Lower leg skin (tissue), 4 donors: ENCODE measurements at regions not wholly inside any gene's neighbourhood (a gene's known extent, or its start where the extent isn't known, plus 50 kb on each side); places are given as distances from the start of the nearest gene placed in this dataset.

ENCODE experiments used
- DNase-seq, 2 donors: peaks; one replicate each; pipeline ENCODE4 v3.0.0-alpha.2; 2019; ENCODE audit warnings: low spot score in 2 of 2
- H3K4me3 ChIP-seq: fragments of 200-600 bp; sonication (generic); 2 replicates; pipeline ENCODE4 v1.5.1; 2017; ENCODE audit warnings: mild to moderate bottlenecking, low read depth; ENCODE audit not compliant: poor library complexity, severe bottlenecking
- POLR2A ChIP-seq, 2 donors: fragments of 450-650 bp; IDR thresholded peaks; one replicate each; pipeline ENCODE4 v1.6.1; 2016 to 2017; ENCODE audit warnings: antibody characterized with exemption in 2 of 2, mild to moderate bottlenecking in 1 of 2, moderate library complexity in 1 of 2
- WGBS, 2 donors: methylation state at CpG; one replicate each; pipeline ENCODE4 v1.1.5; 2018; 5-methylcytosine and 5-hydroxymethylcytosine counted together
- intact Hi-C: fragments of 100-400 bp; cut with DNase I; formaldehyde crosslinking; loops from one replicate; pipeline ENCODE4 v1.15.0; 2023; ENCODE audit warnings: low total_unique reads
- TF ChIP-seq, protein P1 (sequence below), 3 donors: fragments of 450-650 bp; IDR thresholded peaks; one replicate each; pipeline ENCODE4 v1.5.1; 2016; ENCODE audit warnings: antibody characterized with exemption in 3 of 3, mild to moderate bottlenecking in 3 of 3, moderate library complexity in 2 of 3

DNA sequence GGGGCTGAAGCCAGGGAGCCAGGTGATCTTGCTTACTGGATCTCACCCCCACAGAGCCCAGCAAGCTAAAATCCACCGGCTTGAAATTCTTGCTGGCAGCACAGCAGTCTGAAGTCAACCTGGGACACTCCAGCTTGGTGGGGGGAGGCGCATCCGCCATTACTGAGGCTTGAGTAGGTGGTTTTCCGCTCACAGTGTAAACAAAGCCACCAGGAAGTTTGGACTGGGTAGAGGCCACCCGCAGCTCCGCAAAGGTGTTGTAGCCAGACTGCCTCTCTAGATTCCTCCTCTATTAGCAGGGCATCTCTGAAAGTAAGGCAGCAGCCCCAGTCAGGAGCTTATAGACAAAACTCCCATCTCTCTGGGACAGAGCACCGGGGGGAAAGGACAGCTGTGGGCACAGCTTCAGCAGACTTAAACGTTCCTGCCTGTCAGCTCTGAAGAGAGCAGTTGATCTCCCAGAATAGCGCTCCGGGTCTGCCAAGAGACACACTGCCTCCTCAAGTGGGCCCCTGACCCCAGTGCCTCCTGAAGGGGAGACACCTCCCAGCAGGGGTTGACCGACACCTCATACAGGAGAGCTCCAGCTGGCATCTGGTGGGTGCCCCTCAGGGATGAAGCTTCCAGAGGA lies 206.3 kb upstream of the KHDRBS2 start:
- 91 to 95% methylated on average over 11 of the region's 11 CpGs for WGBS, 2 donors
- DNase-seq: no peak
- H3K4me3 ChIP-seq: no peak overlapping the region
- intact Hi-C loops: no loop called here
- TF ChIP-seq, protein P1, sequence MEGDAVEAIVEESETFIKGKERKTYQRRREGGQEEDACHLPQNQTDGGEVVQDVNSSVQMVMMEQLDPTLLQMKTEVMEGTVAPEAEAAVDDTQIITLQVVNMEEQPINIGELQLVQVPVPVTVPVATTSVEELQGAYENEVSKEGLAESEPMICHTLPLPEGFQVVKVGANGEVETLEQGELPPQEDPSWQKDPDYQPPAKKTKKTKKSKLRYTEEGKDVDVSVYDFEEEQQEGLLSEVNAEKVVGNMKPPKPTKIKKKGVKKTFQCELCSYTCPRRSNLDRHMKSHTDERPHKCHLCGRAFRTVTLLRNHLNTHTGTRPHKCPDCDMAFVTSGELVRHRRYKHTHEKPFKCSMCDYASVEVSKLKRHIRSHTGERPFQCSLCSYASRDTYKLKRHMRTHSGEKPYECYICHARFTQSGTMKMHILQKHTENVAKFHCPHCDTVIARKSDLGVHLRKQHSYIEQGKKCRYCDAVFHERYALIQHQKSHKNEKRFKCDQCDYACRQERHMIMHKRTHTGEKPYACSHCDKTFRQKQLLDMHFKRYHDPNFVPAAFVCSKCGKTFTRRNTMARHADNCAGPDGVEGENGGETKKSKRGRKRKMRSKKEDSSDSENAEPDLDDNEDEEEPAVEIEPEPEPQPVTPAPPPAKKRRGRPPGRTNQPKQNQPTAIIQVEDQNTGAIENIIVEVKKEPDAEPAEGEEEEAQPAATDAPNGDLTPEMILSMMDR (IDR thresholded peaks at IDR 0.05): no peak
- no peak for TF ChIP-seq POLR2A (IDR thresholded peaks at IDR 0.05)

DNA sequence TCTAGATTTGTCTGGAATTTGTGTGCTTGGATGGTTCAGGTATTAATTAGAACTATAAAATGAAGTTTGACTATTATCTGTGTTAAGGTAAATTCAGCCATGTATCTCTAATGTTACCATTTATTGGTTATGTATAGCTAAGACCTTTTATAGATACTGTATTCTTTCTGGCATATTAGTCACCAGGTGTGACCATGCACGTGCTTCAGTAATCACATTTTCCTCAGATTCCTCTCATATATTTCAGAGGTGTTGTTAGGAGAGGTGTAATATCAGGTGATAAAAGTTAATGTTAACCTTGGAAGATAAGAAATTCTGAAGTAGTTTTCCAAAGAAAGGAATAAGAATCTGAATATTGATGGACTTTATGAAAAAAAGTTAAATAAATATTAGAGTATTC lies 194.5 kb upstream of the KHDRBS2 start:
- no peak for DNase-seq
- 65 to 79% methylated on average over 1 of the region's 1 CpG for WGBS, 2 donors
- no peak for TF ChIP-seq POLR2A (IDR thresholded peaks at IDR 0.05)
- TF ChIP-seq, protein P1 (IDR thresholded peaks at IDR 0.05): no peak
- H3K4me3 ChIP-seq: no peak overlapping the region
- intact Hi-C loops: no loop called here

DNA sequence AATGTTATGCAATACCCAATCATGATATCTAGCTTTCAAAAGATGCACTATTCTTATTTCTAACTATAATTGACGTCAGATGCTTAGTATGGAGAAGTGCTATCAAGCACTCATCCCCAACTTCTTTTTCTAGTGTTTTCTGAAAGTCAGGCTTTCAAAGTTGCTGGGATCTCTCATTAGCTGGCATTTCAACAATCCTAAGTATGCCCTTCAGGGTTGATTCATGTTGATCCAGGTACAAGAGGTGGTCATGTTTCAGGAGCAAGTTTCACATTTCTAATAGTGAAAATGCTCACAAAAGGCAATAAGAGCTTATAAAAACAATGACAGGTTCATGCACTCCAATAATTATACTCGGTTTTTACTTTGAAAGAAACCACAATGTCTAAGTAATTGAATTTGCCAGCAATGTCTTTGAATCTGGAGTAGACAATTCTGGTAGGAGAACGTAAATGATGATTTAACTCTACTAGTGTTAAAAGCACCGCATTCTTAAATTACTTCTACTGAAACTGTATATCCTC lies 193.7 kb upstream of the KHDRBS2 start:
- DNase-seq: no peak
- TF ChIP-seq, protein P1 (IDR thresholded peaks at IDR 0.05): no peak
- WGBS, 2 donors: 37 to 51% methylated on average over 4 of the region's 4 CpGs
- intact Hi-C loops: no loop called here
- H3K4me3 ChIP-seq: no peak overlapping the region

DNA sequence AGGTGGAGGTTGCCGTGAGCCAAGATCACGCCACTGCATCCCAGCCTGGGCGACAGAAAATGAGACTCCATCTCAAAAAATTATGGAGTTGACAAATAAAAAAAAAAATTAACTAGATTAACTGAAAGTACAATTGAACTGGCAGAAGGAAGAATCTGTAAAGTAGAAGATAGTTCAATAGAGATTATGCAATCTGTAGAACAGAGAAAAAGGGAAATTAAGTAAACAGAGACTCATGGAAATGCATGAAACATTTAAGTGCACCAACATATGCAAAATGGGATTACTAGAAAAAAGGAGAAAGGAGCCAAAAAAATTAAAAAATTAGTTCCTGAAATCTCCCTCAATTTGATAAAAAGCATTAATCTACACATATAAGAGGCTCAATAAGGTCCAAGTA lies 188.8 kb upstream of the KHDRBS2 start:
- TF ChIP-seq, protein P1 (IDR thresholded peaks at IDR 0.05): no peak
- TF ChIP-seq POLR2A (IDR thresholded peaks at IDR 0.05): no peak
- 90 to 92% methylated on average over 3 of the region's 3 CpGs for WGBS, 2 donors
- DNase-seq: no peak
- intact Hi-C loops: no loop called here
- no peak overlapping the region for H3K4me3 ChIP-seq

DNA sequence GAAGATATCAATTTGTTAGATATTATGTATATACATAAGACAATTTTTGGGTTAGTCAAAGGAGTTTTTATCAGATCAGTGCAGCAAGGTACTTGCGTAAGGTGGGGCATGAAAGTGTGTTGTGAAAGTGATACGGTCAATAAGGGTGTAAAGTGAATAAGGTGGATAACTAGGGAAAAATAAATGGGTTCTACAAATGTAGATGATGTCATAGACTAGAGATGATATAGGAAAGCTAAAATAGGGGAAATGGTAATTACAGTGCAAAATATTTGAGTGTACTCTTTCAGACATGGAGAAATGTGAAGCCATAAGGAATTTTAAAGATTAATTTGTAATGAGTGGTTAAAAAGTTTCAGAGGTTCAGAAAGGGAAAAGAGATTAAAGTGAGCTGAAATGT lies 180.6 kb upstream of the KHDRBS2 start:
- intact Hi-C loops: no loop called here
- no peak for DNase-seq
- TF ChIP-seq, protein P1 (IDR thresholded peaks at IDR 0.05): no peak
- no peak for TF ChIP-seq POLR2A (IDR thresholded peaks at IDR 0.05)
- WGBS, 2 donors: 40 to 90% methylated on average over 2 of the region's 2 CpGs
- no peak overlapping the region for H3K4me3 ChIP-seq

DNA sequence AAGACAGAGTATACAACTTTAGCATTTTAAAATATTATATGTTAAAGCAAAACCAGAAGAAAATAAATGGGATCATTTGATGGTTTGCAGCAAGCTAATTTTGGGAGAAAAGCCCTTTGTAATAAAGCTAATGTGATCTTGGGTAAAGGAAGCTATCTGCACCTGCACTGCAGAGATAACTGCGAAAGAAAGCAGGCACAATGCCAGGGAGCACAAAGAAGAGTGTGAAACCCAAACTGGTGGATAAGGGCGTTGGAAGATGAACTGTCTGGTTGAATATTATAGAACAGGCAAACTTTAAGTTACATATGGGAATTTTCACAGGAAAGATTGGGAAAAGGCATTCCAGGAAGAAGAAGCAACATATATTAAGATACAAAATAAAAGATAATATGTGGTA lies 179.2 kb upstream of the KHDRBS2 start:
- WGBS, 2 donors: 53 to 73% methylated on average over 2 of the region's 2 CpGs
- intact Hi-C loops: no loop called here

More for the DNA sequence above, 179.2 kb upstream of the KHDRBS2 start:
- no peak for TF ChIP-seq POLR2A (IDR thresholded peaks at IDR 0.05)
- TF ChIP-seq, protein P1 (IDR thresholded peaks at IDR 0.05): no peak
- DNase-seq: no peak
- no peak overlapping the region for H3K4me3 ChIP-seq
